HG02571 (cell line): ENCODE measurements at regions not wholly inside any gene's neighbourhood (a gene's known extent, or its start where the extent isn't known, plus 50 kb on each side); places are given as distances from the start of the nearest gene placed in this dataset.

Experiments used
- ATAC-seq: cut with Tn5 transposase; IDR thresholded peaks from one replicate; pipeline ENCODE4 v1.9.1; 2021; ENCODE audit warnings: mild to moderate bottlenecking, moderate library complexity; ENCODE audit not compliant: unreplicated experiment

- no peak for ATAC-seq
Observed at GRCh38 chr2:104289651-104290565, 564.0 kb upstream of the POU3F3 start.

GRCh38 chr2:104290566-104290891 lies 563.4 kb upstream of the POU3F3 start:
- ATAC-seq = no peak

GRCh38 chr2:104312684-104313083 lies 541.2 kb upstream of the POU3F3 start:
- ATAC-seq = no peak

GRCh38 chr2:104318001-104318665 lies 535.8 kb upstream of the POU3F3 start:
- ATAC-seq = no peak

- no peak for ATAC-seq
Observed at GRCh38 chr2:104321116-104321795, 532.7 kb upstream of the POU3F3 start.

GRCh38 chr2:104321796-104322349 lies 532.0 kb upstream of the POU3F3 start:
- ATAC-seq = no peak

GRCh38 chr2:104332731-104333130 lies 521.2 kb upstream of the POU3F3 start:
- ATAC-seq = no peak

- no peak for ATAC-seq
Observed at GRCh38 chr2:104337869-104338268, 516.0 kb upstream of the POU3F3 start.

- ATAC-seq = no peak
Observed at GRCh38 chr2:104340162-104340561, 513.8 kb upstream of the POU3F3 start.

GRCh38 chr2:104340879-104341828 lies 512.8 kb upstream of the POU3F3 start:
- ATAC-seq = no peak

- no peak for ATAC-seq
Observed at GRCh38 chr2:104344306-104344705, 509.6 kb upstream of the POU3F3 start.

- ATAC-seq = no peak
Observed at GRCh38 chr2:104344985-104345384, 508.9 kb upstream of the POU3F3 start.

- no peak for ATAC-seq
Observed at GRCh38 chr2:104358122-104358521, 495.8 kb upstream of the POU3F3 start.

GRCh38 chr2:104361414-104361813 lies 492.5 kb upstream of the POU3F3 start:
- ATAC-seq = no peak

GRCh38 chr2:104368089-104368488 lies 485.8 kb upstream of the POU3F3 start:
- no peak for ATAC-seq

- ATAC-seq = no peak
Observed at GRCh38 chr2:104371087-104371781, 482.7 kb upstream of the POU3F3 start.

GRCh38 chr2:104375206-104375605 lies 478.7 kb upstream of the POU3F3 start:
- no peak for ATAC-seq

GRCh38 chr2:104378853-104379374 lies 475.0 kb upstream of the POU3F3 start:
- ATAC-seq = no peak

GRCh38 chr2:104384961-104385360 lies 469.0 kb upstream of the POU3F3 start:
- no peak for ATAC-seq
